GM12872 (cell line): ENCODE measurements at regions not wholly inside any gene's neighbourhood (a gene's known extent, or its start where the extent isn't known, plus 50 kb on each side); places are given as distances from the start of the nearest gene placed in this dataset.

Experiments
- CTCF ChIP-seq: IDR thresholded peaks from 3 replicates; pipeline ENCODE4 v1.5.1; 2011; ENCODE audit warnings: low read depth, mild to moderate bottlenecking, low read length, moderate library complexity; ENCODE audit not compliant: insufficient read depth

DNA sequence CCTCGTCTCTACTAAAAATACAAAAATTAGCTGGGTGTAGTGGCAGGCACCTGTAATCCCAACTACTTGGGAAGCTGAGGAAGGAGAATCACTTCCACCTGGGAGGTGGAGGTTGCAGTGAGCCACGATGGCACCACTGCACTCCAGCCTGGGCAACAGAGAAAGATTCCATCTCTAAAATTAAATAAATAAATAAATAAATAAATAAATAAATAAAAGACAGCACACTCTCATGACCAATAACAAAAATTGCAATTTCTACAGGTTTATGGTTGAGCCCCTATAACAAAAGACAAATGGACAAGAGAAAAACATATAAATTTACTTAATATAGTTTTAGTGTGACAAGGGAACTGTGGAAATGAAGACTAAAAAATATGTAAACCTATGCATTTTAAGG, 384.1 kb downstream of the CDH19 start:
- no peak for TF ChIP-seq CTCF

GRCh38 chr18:66211749-66212148, 392.1 kb downstream of the CDH19 start:
- TF ChIP-seq CTCF = no peak

DNA sequence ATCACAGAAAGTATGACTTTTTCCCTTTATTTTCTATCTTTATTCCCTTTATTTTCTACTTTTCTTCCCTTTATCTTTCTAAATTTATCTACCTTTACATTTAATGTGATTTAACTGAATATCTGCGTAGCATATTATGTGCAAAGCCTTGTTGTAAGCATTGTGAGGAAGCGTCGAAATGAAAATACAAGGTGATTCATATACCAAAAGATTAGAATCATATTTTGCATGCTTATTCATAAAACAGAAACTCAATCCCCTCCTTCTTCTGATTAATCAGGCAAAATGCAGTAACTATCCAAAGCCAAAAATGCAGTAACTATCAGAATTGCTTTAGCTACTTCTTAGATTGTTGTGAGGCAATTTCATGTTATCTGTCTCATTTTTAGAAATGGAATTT, 393.0 kb downstream of the CDH19 start:
- TF ChIP-seq CTCF = no peak

DNA sequence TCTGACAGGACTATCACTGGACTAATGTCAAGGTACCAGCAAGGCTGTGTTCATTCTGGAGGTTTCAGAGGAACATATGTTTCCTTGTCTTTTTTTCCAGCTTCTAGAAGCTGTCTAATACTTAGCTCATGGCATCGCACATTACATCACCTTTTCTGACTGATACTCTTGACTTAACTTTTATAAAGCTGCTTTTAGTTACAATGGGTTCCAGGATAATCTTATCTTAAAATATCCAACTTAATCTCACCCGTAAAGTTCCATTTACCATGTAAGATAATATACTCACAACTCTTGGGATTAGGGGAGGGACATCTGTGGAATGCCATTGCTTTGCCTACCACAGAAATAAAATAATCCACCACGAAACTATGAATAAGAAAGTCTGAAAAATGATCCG, 394.2 kb downstream of the CDH19 start:
- no peak for TF ChIP-seq CTCF

- no peak for TF ChIP-seq CTCF
Measured at GRCh38 chr18:66196805-66197204, 407.1 kb downstream of the CDH19 start.

GRCh38 chr18:66193938-66194337, 410.0 kb downstream of the CDH19 start:
- no peak for TF ChIP-seq CTCF

- no peak for TF ChIP-seq CTCF
Measured at GRCh38 chr18:66193394-66193793, 410.5 kb downstream of the CDH19 start.
